ENCODE measurements at regions not wholly inside any gene's neighbourhood (a gene's known extent, or its start where the extent isn't known, plus 50 kb on each side); places are given as distances from the start of the nearest gene placed in this dataset.
A peak's percentile ranks its signal among the peaks of the same experiment; 100 is the strongest.

GRCh38 chr2:60629801-60630385 lies 76.4 kb upstream of the BCL11A start:
- H3K9ac ChIP-seq (ENCODE audit: insufficient read depth in 1 of 2, low read length in 2 of 2): no peak overlapping the region
- H3K27me3 ChIP-seq (ENCODE audit: control insufficient read depth in 3 of 3, insufficient read depth in 3 of 3, low read length in 2 of 3): peaks cover 0 to 2% (median 0%) of the 10 kb centered on the region in 3 donors
- no peaks in the 10 kb centered on the region for H3K4me1 ChIP-seq (ENCODE audit: control insufficient read depth in 5 of 5, insufficient read depth in 5 of 5, low read length in 5 of 5)
- H3K4me3 ChIP-seq: no peak overlapping the region
- no peak for TF ChIP-seq CTCF (IDR thresholded peaks at IDR 0.05; ENCODE audit: control extremely low read depth, extremely low read depth)
- no peaks in the 10 kb centered on the region for H3K36me3 ChIP-seq (ENCODE audit: control insufficient read depth in 4 of 4, insufficient read depth in 4 of 4, low read length in 4 of 4)
- DNase-seq (no peak), ATAC-seq (ENCODE audit: insufficient read depth, low FRiP score) (no peak)
- H3K27ac ChIP-seq (ENCODE audit: low read depth in 1 of 2, low read length in 1 of 2): no peak overlapping the region
- H3K9me3 ChIP-seq (ENCODE audit: control insufficient read depth in 4 of 4, insufficient read depth in 3 of 4, low read length in 3 of 4): peaks cover 0 to 2% (median 0%) of the 10 kb centered on the region in 4 donors
- WGBS, 2 donors: 81 to 83% methylated on average over 4 of the region's 4 CpGs

- H3K9ac ChIP-seq (ENCODE audit: insufficient read depth in 1 of 2, low read length in 2 of 2): no peak overlapping the region
- H3K27me3 ChIP-seq (ENCODE audit: control insufficient read depth in 3 of 3, insufficient read depth in 3 of 3, low read length in 2 of 3): no peaks in the 10 kb centered on the region
- no peak overlapping the region for H3K4me3 ChIP-seq
- no peaks in the 10 kb centered on the region for H3K9me3 ChIP-seq (ENCODE audit: control insufficient read depth in 4 of 4, insufficient read depth in 3 of 4, low read length in 3 of 4)
- no peaks in the 10 kb centered on the region for H3K4me1 ChIP-seq (ENCODE audit: control insufficient read depth in 5 of 5, insufficient read depth in 5 of 5, low read length in 5 of 5)
- H3K36me3 ChIP-seq (ENCODE audit: control insufficient read depth in 4 of 4, insufficient read depth in 4 of 4, low read length in 4 of 4): no peaks in the 10 kb centered on the region
- H3K27ac ChIP-seq (ENCODE audit: low read depth in 1 of 2, low read length in 1 of 2): no peak overlapping the region
- no peak for ATAC-seq (ENCODE audit: insufficient read depth, low FRiP score)
- DNase-seq: peak in 2 of 3 donors; percentile 9 to 47
- 58 to 82% methylated on average over 5 of the region's 5 CpGs for WGBS, 2 donors
- TF ChIP-seq CTCF (IDR thresholded peaks at IDR 0.05; ENCODE audit: control extremely low read depth, extremely low read depth): no peak
These were observed 80.2 kb upstream of the BCL11A start for GRCh38 chr2:60633615-60634014.

GRCh38 chr2:60634438-60634837 lies 81.0 kb upstream of the BCL11A start:
- ATAC-seq (ENCODE audit: insufficient read depth, low FRiP score) (no peak), DNase-seq (no peak)
- 82 to 86% methylated on average over 1 of the region's 1 CpG for WGBS, 2 donors

More at GRCh38 chr2:60634438-60634837, 81.0 kb upstream of the BCL11A start:
- Histone ChIP-seq H3K9me3 (ENCODE audit: control insufficient read depth in 4 of 4, insufficient read depth in 3 of 4, low read length in 3 of 4) (no peaks in the 10 kb centered on the region), H3K4me3 (no peak overlapping the region), H3K4me1 (ENCODE audit: control insufficient read depth in 5 of 5, insufficient read depth in 5 of 5, low read length in 5 of 5) (no peaks in the 10 kb centered on the region), H3K36me3 (ENCODE audit: control insufficient read depth in 4 of 4, insufficient read depth in 4 of 4, low read length in 4 of 4) (no peaks in the 10 kb centered on the region), H3K9ac (ENCODE audit: insufficient read depth in 1 of 2, low read length in 2 of 2) (no peak overlapping the region), H3K27ac (ENCODE audit: low read depth in 1 of 2, low read length in 1 of 2) (no peak overlapping the region), H3K27me3 (ENCODE audit: control insufficient read depth in 3 of 3, insufficient read depth in 3 of 3, low read length in 2 of 3) (no peaks in the 10 kb centered on the region)
- no peak for TF ChIP-seq CTCF (IDR thresholded peaks at IDR 0.05; ENCODE audit: control extremely low read depth, extremely low read depth)
